WTC11 (cell line): ENCODE measurements at regions not wholly inside any gene's neighbourhood (a gene's known extent, or its start where the extent isn't known, plus 50 kb on each side); places are given as distances from the start of the nearest gene placed in this dataset.

ENCODE experiments used
- ATAC-seq: fragments of 200-7000 bp; cut with Tn5 transposase; 2 replicates; pipeline ENCODE4 v1.10.0; 2021; ENCODE audit warnings: mild to moderate bottlenecking, moderate library complexity
- CTCF ChIA-PET: fragments of 300-600 bp; sonication (Branson Sonifier 250); formaldehyde crosslinking; loops from one replicate; lab custom pipeline; 2021; ENCODE audit warnings: antibody characterized with exemption; lab: Charles Lee
- POLR2A ChIA-PET: fragments of 350-600 bp; sonication (Branson Sonifier 250); formaldehyde crosslinking; loops from one replicate; lab custom pipeline; 2021; ENCODE audit warnings: antibody characterized with exemption; lab: Charles Lee
- DNase-seq: peaks from one replicate; pipeline ENCODE4 v3.0.0; 2021; ENCODE audit warnings: low spot score
- H3K27ac Mint-ChIP-seq: 2 replicates; pipeline ENCODE4 v1.8.0; 2021; ENCODE audit warnings: mixed read lengths
- H3K27me3 Mint-ChIP-seq: 2 replicates; pipeline ENCODE4 v1.8.0; 2021; ENCODE audit warnings: low read depth, mild to moderate bottlenecking, moderate library complexity, mixed read lengths
- H3K36me3 Mint-ChIP-seq: 2 replicates; pipeline ENCODE4 v1.8.0; 2021; ENCODE audit warnings: mixed read lengths
- H3K4me1 Mint-ChIP-seq: 2 replicates; pipeline ENCODE4 v1.8.0; 2022; ENCODE audit warnings: mixed read lengths
- H3K4me3 Mint-ChIP-seq: 2 replicates; pipeline ENCODE4 v1.8.0; 2021; ENCODE audit warnings: mild to moderate bottlenecking, moderate library complexity, mixed read lengths
- H3K9me3 Mint-ChIP-seq: 2 replicates; pipeline ENCODE4 v1.8.0; 2021; ENCODE audit warnings: mixed read lengths
- ARID4B ChIP-seq: sonication (generic); formaldehyde crosslinking; IDR thresholded peaks from 2 replicates; pipeline ENCODE4 v1.8.0; 2023; ENCODE audit warnings: missing genetic modification reagents, mild to moderate bottlenecking, borderline replicate concordance
- ATF1 ChIP-seq: sonication (generic); formaldehyde crosslinking; IDR thresholded peaks from 2 replicates; pipeline ENCODE4 v1.8.1; 2023; ENCODE audit warnings: mild to moderate bottlenecking, moderate library complexity, missing genetic modification reagents
- ATF6 ChIP-seq: sonication (generic); formaldehyde crosslinking; IDR thresholded peaks from 2 replicates; pipeline ENCODE4 v1.8.1; 2023; ENCODE audit warnings: mild to moderate bottlenecking, missing genetic modification reagents
- CDX4 ChIP-seq: fragments of 250-450 bp; sonication (Bioruptor Pico); IDR thresholded peaks from 2 replicates; pipeline ENCODE4 v1.9.0; 2021; ENCODE audit warnings: moderate library complexity, mild to moderate bottlenecking, inconsistent platforms, borderline replicate concordance
- ESRRA ChIP-seq: sonication (generic); formaldehyde crosslinking; IDR thresholded peaks from 2 replicates; pipeline ENCODE4 v1.8.1; 2022; ENCODE audit warnings: mild to moderate bottlenecking, missing genetic modification reagents, borderline replicate concordance
- FOXK1 ChIP-seq: sonication (generic); formaldehyde crosslinking; IDR thresholded peaks from 2 replicates; pipeline ENCODE4 v1.8.0; 2022; ENCODE audit warnings: mild to moderate bottlenecking, moderate library complexity, missing genetic modification reagents
- FOXP1 ChIP-seq: sonication (generic); formaldehyde crosslinking; IDR thresholded peaks from 2 replicates; pipeline ENCODE4 v1.8.0; 2022; ENCODE audit warnings: missing genetic modification reagents, mild to moderate bottlenecking, moderate library complexity, borderline replicate concordance
- HMGXB4 ChIP-seq: sonication (generic); formaldehyde crosslinking; IDR thresholded peaks from 2 replicates; pipeline ENCODE4 v1.8.1; 2023; ENCODE audit warnings: mild to moderate bottlenecking, moderate library complexity, missing genetic modification reagents
- JAZF1 ChIP-seq: fragments of 250-450 bp; sonication (Bioruptor Pico); IDR thresholded peaks from 2 replicates; pipeline ENCODE4 v1.9.0; 2021; ENCODE audit warnings: moderate library complexity, mild to moderate bottlenecking, inconsistent platforms
- JUN ChIP-seq: sonication (generic); formaldehyde crosslinking; IDR thresholded peaks from 2 replicates; pipeline ENCODE4 v1.8.0; 2023; ENCODE audit warnings: mild to moderate bottlenecking, missing genetic modification reagents
- KAT7 ChIP-seq: sonication (generic); formaldehyde crosslinking; IDR thresholded peaks from 2 replicates; pipeline ENCODE4 v1.8.1; 2023; ENCODE audit warnings: missing genetic modification reagents, mild to moderate bottlenecking, borderline replicate concordance
- MXD4 ChIP-seq: fragments of 250-450 bp; sonication (Bioruptor Pico); IDR thresholded peaks from 2 replicates; pipeline ENCODE4 v1.8.0; 2021; ENCODE audit warnings: mild to moderate bottlenecking, moderate library complexity, borderline replicate concordance
- MYBL2 ChIP-seq: sonication (generic); formaldehyde crosslinking; IDR thresholded peaks from 2 replicates; pipeline ENCODE4 v1.8.1; 2023; ENCODE audit warnings: mild to moderate bottlenecking, moderate library complexity, missing genetic modification reagents
- NFYB ChIP-seq: sonication (generic); formaldehyde crosslinking; conservative IDR thresholded peaks from 2 replicates; pipeline ENCODE4 v1.8.0; 2022; ENCODE audit warnings: low read depth, missing genetic modification reagents
- NR2C2 ChIP-seq: sonication (generic); formaldehyde crosslinking; IDR thresholded peaks from 2 replicates; pipeline ENCODE4 v1.8.0; 2022; ENCODE audit warnings: mild to moderate bottlenecking, missing genetic modification reagents
- PRDM15 ChIP-seq: sonication (generic); formaldehyde crosslinking; IDR thresholded peaks from 2 replicates; pipeline ENCODE4 v1.8.0; 2022; ENCODE audit warnings: missing genetic modification reagents
- RELA ChIP-seq: sonication (generic); formaldehyde crosslinking; IDR thresholded peaks from 2 replicates; pipeline ENCODE4 v1.8.1; 2022; ENCODE audit warnings: missing genetic modification reagents, mild to moderate bottlenecking, borderline replicate concordance
- TP53 ChIP-seq: sonication (generic); formaldehyde crosslinking; IDR thresholded peaks from 2 replicates; pipeline ENCODE4 v1.8.1; 2023; ENCODE audit warnings: mild to moderate bottlenecking, missing genetic modification reagents
- ZBTB21 ChIP-seq: sonication (generic); formaldehyde crosslinking; IDR thresholded peaks from 2 replicates; pipeline ENCODE4 v1.8.1; 2023; ENCODE audit warnings: mild to moderate bottlenecking, missing genetic modification reagents, borderline replicate concordance
- ZNF317 ChIP-seq: sonication (generic); formaldehyde crosslinking; IDR thresholded peaks from 2 replicates; pipeline ENCODE4 v1.8.1; 2023; ENCODE audit warnings: low read depth, mild to moderate bottlenecking, moderate library complexity, missing genetic modification reagents, borderline replicate concordance
- ZNF396 ChIP-seq: fragments of 250-450 bp; sonication (Bioruptor Pico); IDR thresholded peaks from 2 replicates; pipeline ENCODE4 v1.8.0; 2021; ENCODE audit warnings: mild to moderate bottlenecking, moderate library complexity, borderline replicate concordance
- ZNF416 ChIP-seq: fragments of 250-450 bp; sonication (Bioruptor Pico); IDR thresholded peaks from 2 replicates; pipeline ENCODE4 v1.9.0; 2021; ENCODE audit warnings: mild to moderate bottlenecking, inconsistent platforms
- ZNF671 ChIP-seq: fragments of 250-450 bp; sonication (Bioruptor Pico); IDR thresholded peaks from 2 replicates; pipeline ENCODE4 v1.8.0; 2021; ENCODE audit warnings: mild to moderate bottlenecking
- TF ChIP-seq, protein P1 (sequence below): fragments of 250-450 bp; sonication (Bioruptor Pico); IDR thresholded peaks from 2 replicates; pipeline ENCODE4 v1.8.0; 2021; ENCODE audit warnings: mild to moderate bottlenecking

DNA sequence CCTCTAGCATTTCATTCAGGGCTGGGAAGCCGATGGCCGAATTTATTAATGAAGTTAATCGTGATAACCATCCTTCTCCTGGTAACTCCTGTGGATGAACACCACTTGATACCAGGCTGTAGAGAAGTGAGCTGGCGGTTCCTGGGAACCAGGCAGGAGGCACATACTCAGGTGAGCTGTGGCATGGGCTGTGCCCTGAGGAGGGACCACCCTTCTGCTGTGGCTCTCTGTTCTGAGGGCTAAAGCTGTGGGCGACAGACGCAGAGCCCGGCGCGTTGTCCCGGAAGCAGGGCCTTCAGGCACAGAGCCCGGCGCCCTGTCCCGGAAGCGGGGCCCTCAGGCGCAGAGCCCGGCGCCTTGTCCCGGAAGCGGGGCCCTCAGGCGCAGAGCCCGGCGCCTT is 462.3 kb upstream of the SALL3 start (continued):
- no peak for TF ChIP-seq ARID4B
- no peak for TF ChIP-seq NFYB
- no peak for TF ChIP-seq JUN
- TF ChIP-seq ZNF416 (CRISPR knock-in tag): no peak
- no peak for TF ChIP-seq KAT7
- TF ChIP-seq, all 79 proteins: peak for 0

- TF ChIP-seq ZBTB21 (CRISPR knock-in tag): no peak
- TF ChIP-seq NR2C2: no peak
- TF ChIP-seq MYBL2: no peak
- no peak for TF ChIP-seq RELA (CRISPR knock-in tag)
- TF ChIP-seq ESRRA (CRISPR knock-in tag): no peak
- TF ChIP-seq FOXK1 (CRISPR knock-in tag): no peak
- no peak for TF ChIP-seq FOXP1 (CRISPR knock-in tag)
- no peak for TF ChIP-seq ZNF396 (CRISPR knock-in tag)
- no peak for TF ChIP-seq ZNF671 (CRISPR knock-in tag)
- TF ChIP-seq TP53 (CRISPR knock-in tag): no peak
- TF ChIP-seq MXD4: no peak
- TF ChIP-seq HMGXB4 (CRISPR knock-in tag): no peak
- TF ChIP-seq PRDM15 (CRISPR knock-in tag): no peak
- TF ChIP-seq JAZF1: no peak
- TF ChIP-seq CDX4 (CRISPR knock-in tag): no peak
- no peak for TF ChIP-seq ZNF317 (CRISPR knock-in tag)
- TF ChIP-seq, protein P1, sequence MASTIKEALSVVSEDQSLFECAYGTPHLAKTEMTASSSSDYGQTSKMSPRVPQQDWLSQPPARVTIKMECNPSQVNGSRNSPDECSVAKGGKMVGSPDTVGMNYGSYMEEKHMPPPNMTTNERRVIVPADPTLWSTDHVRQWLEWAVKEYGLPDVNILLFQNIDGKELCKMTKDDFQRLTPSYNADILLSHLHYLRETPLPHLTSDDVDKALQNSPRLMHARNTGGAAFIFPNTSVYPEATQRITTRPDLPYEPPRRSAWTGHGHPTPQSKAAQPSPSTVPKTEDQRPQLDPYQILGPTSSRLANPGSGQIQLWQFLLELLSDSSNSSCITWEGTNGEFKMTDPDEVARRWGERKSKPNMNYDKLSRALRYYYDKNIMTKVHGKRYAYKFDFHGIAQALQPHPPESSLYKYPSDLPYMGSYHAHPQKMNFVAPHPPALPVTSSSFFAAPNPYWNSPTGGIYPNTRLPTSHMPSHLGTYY (CRISPR knock-in tag): no peak
- no peak for TF ChIP-seq JUN
- no peak for TF ChIP-seq ATF6 (CRISPR knock-in tag)
- no peak for TF ChIP-seq ATF1
- ChIA-PET CTCF (no interaction called here), POLR2A (no interaction called here)
- H3K4me1 Mint-ChIP-seq: no peaks in the 10 kb centered on the region
- ATAC-seq (no peak), DNase-seq (no peak)
- peaks cover 34% of the 10 kb centered on the region for H3K36me3 Mint-ChIP-seq
- H3K9me3 Mint-ChIP-seq: peaks cover 35% of the 10 kb centered on the region
- H3K27ac Mint-ChIP-seq: no peak overlapping the region
- peaks cover 4% of the 10 kb centered on the region for H3K27me3 Mint-ChIP-seq
- no peak overlapping the region for H3K4me3 Mint-ChIP-seq
Measured at GRCh38 chr18:78517973-78518372, 461.6 kb upstream of the SALL3 start.
